ENCODE measurements at regions not wholly inside any gene's neighbourhood (a gene's known extent, or its start where the extent isn't known, plus 50 kb on each side); places are given as distances from the start of the nearest gene placed in this dataset.
"Not testable (repeated sequence)": the region's sequence is repeated elsewhere in the genome, so short reads cannot be mapped to it uniquely, and the experiment has no call there.

DNA sequence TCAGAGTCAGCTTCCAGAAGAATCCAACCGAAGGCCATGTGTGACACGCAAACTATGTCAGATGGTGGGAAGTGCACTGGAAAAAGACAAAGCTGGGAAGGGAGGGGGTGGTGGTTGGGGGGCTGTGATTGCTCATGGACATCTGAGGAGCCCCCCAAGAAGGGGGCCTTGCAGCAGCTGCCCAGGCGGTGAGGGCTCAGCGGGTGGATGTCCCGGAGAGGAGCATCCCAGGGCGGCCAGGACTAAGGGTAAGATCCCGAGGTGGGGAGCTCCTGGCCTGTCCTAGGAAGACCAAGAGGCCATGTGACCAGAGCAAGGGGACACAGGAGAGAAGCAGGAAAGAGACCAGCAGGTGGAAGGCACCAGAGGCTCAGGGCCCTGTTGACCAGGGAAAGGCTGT lies 299.5 kb downstream of the PREX1 start:
- DNase-seq = no peak

DNA sequence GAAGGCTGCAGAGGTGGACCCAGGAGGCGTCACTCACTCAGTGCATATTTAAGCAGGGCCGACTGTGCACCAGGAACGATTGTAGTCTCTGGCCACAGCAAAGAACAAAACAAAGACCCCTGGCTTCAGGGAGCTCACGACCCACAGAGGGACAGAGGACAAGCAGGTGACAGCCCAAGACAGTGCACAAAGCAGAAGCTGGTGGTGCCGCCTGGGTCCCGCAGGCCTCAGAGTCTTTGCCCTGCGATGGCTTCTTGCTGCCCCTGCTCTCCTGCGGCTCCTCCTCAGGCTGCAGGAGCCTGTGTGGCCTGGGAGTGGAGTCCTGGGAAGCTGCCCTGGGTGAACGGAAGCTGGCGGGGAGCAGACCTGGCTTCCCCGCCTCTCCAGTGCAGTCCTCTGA lies 300.0 kb downstream of the PREX1 start:
- DNase-seq = no peak

DNA sequence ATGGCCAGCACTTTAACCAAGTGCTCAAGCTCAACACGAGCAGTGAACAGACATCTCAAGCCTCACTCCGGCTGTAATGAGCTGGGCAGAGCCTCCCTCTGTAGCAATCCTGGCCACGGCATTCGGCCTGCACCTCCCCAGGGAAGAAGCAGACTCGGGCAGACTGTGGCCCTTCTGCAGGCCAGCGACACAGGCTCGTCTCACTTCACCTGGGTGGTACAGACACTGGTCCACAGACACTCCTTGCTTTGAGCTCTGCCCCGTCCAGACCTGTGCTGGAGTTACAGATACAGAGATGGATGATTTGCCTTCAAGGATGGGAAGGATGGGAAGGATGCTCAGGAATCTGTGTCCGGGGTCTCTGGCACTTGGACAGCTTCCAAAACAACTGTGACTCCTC lies 300.9 kb downstream of the PREX1 start:
- no peak for DNase-seq

DNA sequence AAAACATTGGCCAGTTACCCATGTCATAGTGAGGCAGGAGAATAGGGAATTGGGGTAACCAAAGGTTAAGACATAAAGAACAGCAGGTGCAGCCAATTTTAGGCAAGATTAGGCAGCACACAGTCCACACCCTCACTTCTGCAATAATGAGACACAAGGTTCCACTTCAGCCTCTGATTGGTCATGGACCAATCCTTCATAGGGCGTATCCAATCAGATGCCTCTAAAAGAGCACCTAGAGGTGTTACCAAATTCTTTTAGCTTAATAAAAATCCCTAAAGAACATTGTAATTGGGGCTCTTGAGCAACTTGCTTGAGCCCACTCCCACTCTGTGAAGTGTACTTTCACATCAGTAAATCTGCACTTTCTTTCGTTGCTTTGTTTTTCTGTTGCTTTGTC lies 302.4 kb downstream of the PREX1 start:
- DNase-seq = no peak

DNA sequence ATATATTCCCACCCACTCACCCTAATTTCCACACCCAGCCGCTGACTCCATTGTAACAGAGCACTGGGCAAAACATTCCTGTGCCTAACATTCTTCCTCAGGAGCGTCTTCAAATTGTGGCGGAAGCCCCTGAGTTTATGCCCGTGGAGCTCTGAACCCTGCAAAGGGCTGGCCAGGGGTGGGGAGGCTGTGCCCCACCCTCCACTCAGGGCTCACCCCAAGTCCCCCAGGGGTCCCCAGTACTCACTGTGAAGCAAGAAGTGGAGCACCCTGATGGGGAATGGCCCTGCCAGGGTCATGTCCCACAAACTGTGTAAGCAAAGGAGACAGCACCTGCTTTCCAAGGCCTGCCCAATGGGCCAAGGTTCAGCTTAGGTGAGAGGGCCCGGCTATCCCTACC lies 303.2 kb downstream of the PREX1 start:
- DNase-seq = no peak

DNA sequence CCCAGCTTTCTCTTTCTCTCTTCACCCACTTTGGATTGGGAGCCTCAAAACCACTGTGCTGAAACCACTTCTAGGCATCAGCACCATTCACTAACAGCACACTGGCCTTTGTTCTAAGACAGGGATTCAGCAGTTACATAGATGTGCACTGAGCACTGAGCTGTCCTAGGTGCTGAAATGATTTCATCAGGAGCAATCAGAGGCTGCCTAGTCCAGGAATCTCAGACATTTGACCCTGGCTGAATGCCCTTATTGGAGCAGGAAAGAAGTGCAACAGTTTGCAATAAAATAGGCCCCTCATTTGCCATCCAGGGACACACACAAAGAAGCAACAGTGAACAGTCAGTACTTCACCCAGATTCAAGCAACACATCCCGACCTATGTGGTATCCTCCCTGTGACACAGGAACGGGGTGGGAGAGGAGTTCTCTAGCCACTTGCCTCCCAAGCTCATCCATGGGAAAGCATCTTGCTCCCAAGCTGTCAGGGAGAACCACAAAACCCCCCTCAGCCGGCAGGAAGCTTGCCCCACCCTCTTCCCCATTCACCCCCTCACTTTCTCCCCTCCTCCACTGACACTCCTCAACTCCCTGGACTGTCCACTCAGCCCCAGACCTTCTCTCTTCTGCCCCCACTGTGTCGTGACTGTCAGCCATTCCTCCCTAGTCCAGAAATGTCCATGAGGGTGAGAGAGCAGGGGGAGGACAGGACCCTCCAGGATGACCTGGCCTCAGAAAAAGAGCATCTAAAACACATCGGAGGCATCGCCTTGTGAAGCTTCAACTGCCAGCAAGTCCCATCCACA lies 304.4 kb downstream of the PREX1 start:
- DNase-seq = no peak

DNA sequence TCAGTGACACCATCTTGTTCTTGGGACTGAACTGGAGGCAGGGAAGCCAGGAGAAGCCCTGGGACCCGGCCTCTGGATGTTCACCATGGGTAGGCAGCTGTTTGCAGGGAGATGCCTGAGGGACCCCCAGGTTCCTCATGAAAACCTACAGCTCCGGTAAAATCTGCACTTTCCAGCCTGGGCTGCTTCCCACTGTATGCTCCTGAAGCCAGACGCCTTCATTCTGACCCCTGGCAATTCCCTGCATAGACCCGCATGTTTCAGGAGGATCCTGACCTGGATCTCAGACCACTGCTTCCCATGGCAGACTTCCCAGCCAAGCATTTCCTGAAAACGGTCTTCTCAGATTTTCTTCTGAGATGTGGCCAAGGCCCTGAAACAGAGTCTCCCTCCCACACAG lies 306.7 kb downstream of the PREX1 start:
- DNase-seq = no peak

DNA sequence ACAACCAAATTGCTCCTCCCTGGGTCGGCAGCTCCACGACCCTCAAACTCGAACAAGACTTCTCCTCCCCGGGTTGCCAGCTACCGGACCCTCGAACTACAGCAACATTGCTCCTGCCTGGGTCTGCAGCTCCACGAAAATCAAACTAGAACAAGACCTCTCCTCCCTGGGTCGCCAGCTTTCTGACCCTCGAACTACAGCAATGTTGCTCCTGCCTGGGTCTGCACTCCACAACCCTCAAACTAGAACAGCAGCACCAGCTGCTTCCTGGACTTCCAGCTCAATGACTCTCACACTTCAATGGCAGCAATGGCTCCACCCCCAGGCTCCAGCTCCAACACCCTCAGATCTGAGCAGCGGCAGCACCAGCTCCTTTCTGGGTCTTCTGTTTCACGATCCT lies 311.6 kb downstream of the PREX1 start:
- peak; percentile 89 for DNase-seq

DNA sequence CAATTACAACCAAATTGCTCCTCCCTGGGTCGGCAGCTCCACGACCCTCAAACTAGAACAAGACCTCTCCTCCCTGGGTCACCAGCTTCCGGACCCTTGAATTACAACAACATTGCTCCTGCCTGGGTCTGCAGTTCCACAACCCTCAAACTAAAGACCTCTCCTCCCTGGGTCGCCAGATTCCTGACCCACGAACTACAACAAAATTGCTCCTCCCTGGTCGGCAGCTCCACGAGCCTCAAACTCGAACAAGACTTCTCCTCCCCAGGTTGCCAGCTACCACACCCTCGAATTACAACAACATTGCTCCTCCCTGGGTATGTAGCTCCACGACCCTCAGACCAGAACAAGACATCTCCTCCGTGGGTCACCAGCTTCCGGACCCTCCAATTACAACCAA lies 313.2 kb downstream of the PREX1 start:
- DNase-seq = not testable (repeated sequence)

DNA sequence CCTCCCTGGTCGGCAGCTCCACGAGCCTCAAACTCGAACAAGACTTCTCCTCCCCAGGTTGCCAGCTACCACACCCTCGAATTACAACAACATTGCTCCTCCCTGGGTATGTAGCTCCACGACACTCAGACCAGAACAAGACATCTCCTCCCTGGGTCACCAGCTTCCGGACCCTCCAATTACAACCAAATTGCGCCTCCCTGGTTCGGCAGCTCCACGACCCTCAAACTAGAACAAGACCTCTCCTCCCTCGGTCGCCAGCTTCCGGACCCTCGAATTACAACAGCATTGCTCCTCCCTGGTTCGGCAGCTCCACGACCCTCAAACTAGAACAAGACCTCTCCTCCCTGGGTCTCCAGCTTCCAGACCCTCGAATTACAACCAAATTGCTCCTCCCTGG lies 315.3 kb downstream of the PREX1 start:
- not testable (repeated sequence) for DNase-seq

DNA sequence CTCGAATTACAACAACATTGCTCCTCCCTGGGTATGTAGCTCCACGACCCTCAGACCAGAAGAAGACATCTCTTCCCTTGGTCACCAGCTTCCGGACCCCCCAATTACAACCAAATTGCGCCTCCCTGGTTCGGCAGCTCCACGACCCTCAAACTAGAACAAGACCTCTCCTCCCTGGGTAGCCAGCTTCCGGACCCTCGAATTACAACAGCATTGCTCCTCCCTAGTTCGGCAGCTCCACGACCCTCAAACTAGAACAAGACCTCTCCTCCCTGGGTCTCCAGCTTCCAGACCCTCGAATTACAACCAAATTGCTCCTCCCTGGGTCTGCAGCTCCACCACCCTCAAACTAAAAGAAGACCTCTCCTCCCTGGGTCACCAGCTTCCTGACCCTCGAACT lies 322.7 kb downstream of the PREX1 start:
- not testable (repeated sequence) for DNase-seq

DNA sequence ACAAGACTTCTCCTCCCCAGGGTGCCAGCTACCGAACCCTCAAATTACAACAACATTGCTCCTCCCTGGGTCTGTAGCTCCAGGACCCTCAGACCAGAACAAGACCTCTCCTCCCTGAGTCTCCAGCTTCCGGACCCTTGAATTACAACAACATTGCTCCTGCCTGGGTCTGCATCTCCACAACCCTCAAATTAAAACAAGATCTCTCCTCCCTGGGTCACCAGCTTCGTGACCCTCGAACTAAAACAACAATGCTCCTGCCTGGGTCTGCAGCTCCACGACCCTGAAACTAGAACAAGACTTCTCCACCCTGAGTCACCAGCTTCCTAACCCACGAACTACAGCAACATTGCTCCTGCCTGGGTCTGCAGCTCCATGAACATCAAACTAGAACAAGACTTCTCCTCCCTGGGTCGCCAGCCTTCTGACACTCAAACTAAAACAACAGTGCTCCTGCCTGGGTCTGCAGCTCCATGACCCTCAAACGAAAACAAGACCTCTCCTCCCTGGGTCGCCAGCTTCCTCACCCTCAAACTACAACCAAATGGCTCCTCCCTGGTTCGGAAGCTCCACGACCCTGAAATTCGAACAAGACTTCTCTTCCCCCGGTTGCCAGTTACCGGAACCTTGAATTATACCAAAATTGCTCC lies 324.5 kb downstream of the PREX1 start:
- no peak for DNase-seq

DNA sequence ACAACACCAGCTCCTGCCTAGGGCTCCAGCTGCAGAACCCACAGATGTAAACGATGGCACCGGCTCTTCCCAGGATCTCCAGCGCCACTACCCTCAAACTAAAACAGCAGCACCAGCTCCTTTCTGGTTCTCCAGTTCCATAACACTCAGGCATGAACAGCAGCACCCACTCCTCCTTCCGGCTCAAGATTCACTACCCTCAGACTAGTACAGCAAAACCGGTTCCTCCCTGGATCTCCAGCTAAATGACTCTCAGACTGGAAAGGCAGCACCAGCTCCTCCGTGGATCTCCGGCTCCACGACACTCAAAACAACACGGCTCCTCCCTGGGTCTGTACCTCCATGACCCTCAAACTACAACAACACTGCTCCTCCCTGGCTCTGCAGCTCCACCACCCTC lies 325.0 kb downstream of the PREX1 start:
- DNase-seq = no peak

DNA sequence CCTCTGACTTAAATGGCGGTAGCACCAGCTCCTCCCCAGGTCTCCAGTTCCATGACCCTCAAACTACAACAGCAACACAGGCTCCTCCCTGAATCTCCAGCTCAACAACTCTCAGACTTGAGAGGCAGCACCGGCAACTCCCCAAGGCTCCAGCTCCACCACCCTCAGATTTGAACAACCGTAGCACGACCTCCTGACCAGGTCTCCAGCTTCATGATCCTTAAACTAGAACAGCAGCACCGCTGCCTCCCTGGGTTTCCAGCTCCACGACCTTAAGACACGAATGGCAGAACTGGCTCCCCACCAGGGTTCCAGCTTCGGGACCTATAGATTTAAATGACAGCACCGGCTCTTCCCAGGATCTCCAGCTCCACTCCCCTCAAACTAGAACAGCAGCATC lies 325.8 kb downstream of the PREX1 start:
- DNase-seq = no peak

DNA sequence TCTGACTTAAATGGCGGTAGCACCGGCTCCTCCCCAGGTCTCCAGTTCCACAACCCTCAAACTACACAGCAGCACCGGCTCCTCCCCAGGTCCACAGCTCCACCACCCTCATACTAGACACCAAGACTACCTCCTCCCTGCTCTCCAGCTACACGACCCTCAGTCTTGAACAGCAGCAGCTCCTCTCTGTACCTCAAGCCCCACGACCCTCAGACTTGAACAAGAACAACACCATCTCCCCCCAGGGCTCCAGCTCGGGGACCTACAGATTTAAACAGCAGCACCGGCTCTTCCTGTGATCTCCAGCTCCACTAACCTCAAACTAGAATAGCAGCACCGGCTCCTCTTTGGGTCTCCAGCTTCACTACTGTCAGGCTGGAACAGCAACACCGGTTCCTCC lies 326.9 kb downstream of the PREX1 start:
- not testable (repeated sequence) for DNase-seq

DNA sequence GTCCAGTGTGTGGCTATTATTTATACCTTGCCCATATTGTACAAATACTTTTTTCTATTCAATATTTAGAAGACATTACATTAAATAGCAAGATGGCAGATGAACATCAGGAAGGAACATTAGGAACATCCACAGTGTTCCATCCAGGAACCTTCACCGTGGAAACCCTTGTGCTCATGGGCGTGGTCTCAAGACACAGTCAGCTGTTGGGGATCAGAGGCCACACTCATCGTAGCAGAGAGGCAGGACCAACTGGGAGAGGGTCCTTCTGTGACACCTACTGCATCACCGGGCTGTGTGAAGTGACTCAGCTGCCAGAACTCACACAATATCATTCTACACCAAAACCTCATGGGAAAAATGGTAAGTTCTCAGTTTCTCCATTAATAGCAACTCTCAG lies 328.9 kb downstream of the PREX1 start:
- DNase-seq = not testable (repeated sequence)

DNA sequence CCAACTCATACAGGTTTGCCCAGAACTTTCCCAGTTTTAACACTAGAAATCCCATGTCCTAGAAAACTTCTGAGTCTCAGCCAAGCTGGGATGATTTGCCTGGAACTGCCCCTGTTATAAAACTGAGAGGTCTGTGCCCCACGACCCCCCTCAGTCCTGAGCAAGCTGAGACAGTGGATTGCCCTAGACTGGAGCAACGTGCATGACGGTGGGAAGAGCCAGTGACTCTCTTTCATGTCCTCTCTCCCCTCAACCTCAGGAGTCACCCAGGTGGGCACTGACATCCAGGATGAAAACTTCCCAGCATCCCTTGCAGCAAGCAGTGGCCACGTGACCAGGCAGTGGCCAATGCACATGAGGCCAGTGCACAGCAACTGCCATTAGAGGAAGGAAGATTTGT lies 329.7 kb downstream of the PREX1 start:
- not testable (repeated sequence) for DNase-seq

DNA sequence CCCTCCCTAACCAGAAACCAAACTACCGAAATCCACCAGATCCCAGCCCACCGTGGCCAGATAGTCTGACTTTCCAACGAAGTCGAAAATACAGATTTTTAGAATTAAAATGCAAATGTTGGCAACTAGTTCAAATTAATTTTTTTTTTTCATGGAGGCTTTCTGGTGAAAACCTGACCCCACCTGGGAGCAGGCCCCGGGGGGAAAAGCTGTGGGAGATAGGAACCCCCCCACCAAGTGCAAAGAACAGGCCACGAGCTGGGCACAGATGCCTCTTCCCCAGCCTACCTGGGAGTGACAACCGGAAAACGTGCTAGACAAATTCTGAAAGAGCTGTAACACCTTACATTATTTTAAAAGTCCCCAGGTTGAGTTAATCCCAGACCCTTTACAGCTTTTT lies 333.8 kb downstream of the PREX1 start:
- DNase-seq = no peak

DNA sequence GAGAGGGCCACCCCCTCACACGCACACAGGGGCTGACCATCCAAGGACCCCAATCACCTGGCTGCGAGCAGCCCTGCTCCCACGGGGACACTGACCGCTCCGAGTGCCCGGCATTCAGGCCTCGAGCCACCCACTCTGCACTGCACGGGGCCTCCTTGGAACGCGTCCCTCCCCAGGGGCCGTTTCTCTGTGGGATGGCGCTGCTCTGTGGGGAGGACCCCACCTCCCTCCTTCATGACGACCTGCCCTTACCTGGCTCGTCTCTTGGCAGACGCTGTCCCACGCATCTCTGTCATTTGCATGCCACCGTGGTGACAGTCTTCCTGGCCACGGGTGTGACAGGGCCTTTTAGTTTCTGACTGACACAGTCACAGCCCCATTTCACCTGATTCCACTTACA lies 334.5 kb downstream of the PREX1 start:
- DNase-seq = not testable (repeated sequence)

DNA sequence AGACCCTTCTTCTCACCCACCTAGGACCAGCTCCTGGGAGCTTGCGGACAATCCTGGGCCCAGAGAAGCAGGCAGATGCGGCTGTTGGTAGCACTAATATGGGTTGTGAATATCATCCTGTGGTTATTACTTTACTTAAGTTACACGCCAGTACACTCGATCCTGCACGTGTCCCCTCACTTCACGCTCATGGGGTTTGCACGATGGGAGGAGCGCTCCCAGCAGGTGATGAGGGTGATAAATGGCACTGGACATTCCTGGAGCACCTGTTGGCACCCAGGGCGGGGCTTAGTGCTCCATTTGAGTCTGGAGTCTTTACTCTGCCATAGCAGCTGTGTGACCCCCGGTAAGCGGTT lies 335.1 kb downstream of the PREX1 start:
- DNase-seq = no peak

DNA sequence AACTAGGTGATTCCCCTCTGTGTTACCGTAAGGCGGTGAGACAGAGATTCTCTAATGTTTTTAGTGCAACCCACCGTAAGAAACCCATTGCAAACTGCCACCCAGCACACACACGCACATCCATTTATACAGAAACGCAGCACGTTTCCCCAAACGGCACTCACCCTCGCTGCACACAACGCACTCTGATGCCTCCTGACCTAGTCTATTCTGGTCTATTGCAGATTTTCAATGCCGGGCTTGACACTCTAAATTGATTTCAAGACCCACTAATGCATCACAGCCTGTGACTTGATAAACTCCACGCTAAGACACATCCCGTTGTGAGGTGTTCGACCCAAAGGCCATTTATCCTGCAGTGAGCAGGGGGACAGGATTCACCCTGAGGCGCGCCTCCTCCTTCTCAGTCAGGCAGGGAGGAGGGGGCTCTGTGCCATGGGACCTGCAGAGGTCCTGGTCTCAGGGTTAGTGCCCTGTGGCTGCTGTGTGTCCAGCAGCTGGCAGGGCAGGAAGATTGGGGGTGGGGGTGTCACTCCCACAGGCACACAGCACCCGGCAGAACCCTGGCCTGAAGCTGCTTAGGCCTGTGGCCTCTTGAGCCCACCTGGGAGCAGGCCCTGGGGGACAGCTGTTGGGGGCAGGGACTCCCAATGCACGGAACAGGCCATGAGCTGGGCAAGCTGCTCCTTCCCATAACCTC lies 335.6 kb downstream of the PREX1 start:
- DNase-seq = no peak

DNA sequence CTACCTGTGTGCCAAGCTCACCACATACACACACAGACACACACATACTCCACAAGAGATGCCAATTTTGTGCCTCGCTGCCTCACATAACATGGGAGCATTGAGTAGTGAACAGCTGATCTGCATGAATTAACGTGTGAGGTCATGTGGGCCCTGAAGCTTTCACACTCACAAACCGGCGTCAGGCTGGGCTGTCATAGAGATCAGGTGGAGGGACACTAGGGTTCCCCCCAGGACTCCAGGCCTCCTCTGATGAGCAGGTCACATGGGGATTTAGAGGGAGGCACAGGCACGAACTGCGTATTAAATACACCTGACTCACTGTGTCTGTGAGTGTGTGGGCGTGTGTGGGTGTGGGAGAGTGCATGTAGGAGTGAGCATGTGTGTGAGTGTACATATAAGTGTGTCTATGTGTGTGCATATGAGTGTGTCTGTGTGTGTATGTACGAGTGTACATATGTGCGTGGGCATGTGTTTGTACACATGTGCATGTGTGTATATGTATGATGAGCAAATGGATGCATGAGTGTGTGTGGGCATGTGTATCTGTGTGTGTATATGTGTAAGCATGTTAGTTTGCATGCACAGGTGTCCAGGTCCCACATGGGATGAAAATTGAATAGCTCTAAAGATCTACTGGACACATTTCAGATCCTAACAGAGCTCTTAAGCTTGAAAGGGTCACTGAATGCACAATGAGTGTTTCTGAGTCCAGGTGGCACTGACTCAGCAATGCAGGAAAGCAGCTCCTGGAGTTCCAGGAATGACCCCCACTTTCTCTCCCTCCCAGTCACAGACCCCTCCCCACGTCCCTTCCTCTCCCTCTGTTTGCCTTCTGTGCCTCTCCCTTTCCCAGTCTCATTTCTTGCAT lies 336.6 kb downstream of the PREX1 start:
- DNase-seq = peak; percentile 57

DNA sequence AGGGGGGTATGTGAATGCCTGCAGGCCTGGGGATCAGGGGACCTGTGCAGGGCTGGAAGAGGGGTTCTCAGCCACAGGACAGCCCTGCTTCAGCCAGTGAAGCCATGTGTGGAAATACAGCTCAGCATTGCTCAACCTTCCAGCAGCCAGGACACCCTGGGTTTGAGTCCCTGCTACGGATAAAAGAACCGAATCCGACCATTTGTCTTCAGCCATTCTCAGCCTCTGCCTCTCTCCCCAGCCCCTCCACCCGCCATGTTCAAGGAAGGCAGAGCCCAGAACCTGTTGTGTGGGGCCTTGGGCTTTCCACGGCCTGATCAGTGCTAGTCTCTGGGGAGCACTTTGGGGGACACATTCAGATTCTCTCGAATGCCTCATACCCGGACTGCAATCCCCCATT lies 337.5 kb downstream of the PREX1 start:
- DNase-seq = not testable (repeated sequence)
